ENCODE measurements at regions not wholly inside any gene's neighbourhood (a gene's known extent, or its start where the extent isn't known, plus 50 kb on each side); places are given as distances from the start of the nearest gene placed in this dataset.

DNA sequence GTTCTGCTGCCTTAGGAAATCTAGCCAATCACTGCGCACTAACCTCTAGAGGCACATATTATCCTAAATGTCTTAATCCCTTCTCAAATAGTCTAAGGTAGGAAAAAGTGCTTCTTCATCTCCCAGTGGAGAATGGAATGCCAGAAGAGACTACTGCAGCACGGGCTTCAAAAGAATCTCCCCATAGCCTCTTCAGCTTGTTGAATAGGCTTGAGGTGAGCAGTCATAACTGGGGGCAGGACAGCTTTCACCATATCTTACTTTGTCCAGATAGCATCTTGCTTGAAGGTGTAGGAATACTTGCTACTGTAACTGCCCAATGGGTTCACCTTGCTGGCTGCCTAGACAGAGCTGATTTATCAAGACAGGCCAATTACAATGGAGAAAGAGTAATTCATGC, 88.8 kb downstream of the MBL2 start:
- no peak for DNase-seq (ENCODE audit: low spot score)
- in situ Hi-C loops (cut with MboI; ENCODE audit: low sequenced_read_pairs, unreplicated experiment), result no loop called here
- TF ChIP-seq, protein P1, sequence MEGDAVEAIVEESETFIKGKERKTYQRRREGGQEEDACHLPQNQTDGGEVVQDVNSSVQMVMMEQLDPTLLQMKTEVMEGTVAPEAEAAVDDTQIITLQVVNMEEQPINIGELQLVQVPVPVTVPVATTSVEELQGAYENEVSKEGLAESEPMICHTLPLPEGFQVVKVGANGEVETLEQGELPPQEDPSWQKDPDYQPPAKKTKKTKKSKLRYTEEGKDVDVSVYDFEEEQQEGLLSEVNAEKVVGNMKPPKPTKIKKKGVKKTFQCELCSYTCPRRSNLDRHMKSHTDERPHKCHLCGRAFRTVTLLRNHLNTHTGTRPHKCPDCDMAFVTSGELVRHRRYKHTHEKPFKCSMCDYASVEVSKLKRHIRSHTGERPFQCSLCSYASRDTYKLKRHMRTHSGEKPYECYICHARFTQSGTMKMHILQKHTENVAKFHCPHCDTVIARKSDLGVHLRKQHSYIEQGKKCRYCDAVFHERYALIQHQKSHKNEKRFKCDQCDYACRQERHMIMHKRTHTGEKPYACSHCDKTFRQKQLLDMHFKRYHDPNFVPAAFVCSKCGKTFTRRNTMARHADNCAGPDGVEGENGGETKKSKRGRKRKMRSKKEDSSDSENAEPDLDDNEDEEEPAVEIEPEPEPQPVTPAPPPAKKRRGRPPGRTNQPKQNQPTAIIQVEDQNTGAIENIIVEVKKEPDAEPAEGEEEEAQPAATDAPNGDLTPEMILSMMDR (IDR thresholded peaks at IDR 0.05; ENCODE audit: borderline replicate concordance, control extremely low read depth, extremely low read depth, insufficient read depth, missing control alignments), result no peak

DNA sequence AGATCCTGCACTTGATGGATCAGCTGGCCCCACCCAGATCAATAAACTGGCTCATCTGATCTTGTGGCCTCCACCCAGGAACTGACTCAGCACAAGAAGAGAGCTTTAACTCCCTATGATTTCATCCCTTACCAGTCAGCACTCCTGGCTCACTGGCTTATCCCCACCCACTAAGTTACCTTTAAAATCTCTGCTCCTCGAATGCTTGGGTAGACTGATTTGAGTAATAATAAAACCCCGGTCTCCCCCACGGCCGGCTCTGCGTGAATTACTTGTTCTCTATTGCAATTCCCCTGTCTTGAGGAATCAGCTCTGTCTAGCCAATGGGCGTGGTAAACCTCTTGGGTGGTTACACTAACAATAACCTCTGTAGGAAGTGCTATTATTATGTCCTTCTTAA, 83.7 kb downstream of the MBL2 start:
- TF ChIP-seq, protein P1 (IDR thresholded peaks at IDR 0.05; ENCODE audit: borderline replicate concordance, control extremely low read depth, extremely low read depth, insufficient read depth, missing control alignments), result no peak
- DNase-seq (ENCODE audit: low spot score), result no peak
- in situ Hi-C loops (cut with MboI; ENCODE audit: low sequenced_read_pairs, unreplicated experiment), result no loop called here

DNA sequence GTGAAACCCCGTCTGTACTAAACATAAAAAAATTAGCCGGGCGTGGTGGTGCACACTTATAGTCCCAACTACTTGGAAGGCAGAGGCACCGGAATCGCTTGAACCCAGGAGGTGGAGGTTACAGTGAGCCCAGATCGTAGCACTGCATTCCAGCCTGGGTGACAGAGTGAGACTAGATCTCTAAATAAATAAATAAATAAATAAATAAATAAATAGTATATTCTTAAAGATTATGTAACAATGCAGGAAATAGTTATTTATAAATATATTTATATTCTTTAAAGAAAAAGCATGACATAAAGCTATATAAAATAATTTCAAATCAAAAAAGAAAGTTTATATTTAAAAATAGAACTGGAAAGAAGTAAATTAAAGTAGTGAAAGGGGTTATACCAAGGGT, 76.4 kb downstream of the MBL2 start:
- in situ Hi-C loops (cut with MboI; ENCODE audit: low sequenced_read_pairs, unreplicated experiment), result no loop called here
- no peak for DNase-seq (ENCODE audit: low spot score)
- TF ChIP-seq, protein P1 (IDR thresholded peaks at IDR 0.05; ENCODE audit: borderline replicate concordance, control extremely low read depth, extremely low read depth, insufficient read depth, missing control alignments), result no peak

DNA sequence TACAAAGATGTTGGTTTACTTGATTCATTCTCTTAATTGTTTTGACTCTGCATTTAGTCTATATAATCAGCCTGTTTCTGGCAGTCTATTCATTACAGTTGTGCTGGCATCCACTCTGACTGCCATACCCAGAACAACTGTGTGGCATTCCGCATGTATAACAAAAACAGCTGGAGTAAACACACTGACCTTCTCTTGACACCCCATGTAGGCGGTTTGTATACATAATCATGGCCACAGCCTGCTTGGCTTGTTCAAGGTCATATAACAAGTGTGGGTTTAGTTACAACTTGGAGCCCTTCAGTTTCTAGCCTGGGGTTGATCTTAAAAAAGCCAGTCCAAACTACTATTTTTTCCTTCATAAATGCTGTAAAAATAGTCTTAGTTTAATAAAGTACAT, 70.9 kb downstream of the MBL2 start:
- no peak for DNase-seq (ENCODE audit: low spot score)
- in situ Hi-C loops (cut with MboI; ENCODE audit: low sequenced_read_pairs, unreplicated experiment), result no loop called here
- TF ChIP-seq, protein P1 (IDR thresholded peaks at IDR 0.05; ENCODE audit: borderline replicate concordance, control extremely low read depth, extremely low read depth, insufficient read depth, missing control alignments), result no peak

DNA sequence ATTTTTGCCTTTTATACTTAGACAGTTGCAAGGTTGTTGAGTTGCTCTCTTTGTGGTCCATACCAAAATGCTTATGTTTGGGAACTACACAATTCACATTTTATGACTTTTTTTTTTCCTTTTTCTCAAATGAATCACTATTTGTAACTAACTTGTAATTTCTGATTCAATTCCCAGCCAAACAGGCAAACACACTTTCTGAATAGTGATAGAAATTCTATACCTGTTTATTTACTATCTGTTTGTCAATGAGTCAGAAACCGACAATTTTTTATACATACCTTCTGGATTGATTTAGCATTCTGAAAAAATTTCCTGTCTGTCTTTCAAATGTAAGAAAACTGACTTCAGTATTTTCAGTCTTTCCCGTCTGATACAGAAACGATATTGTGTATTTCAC, 69.1 kb downstream of the MBL2 start:
- TF ChIP-seq, protein P1 (IDR thresholded peaks at IDR 0.05; ENCODE audit: borderline replicate concordance, control extremely low read depth, extremely low read depth, insufficient read depth, missing control alignments), result no peak
- DNase-seq (ENCODE audit: low spot score), result no peak
- in situ Hi-C loops (cut with MboI; ENCODE audit: low sequenced_read_pairs, unreplicated experiment), result no loop called here

DNA sequence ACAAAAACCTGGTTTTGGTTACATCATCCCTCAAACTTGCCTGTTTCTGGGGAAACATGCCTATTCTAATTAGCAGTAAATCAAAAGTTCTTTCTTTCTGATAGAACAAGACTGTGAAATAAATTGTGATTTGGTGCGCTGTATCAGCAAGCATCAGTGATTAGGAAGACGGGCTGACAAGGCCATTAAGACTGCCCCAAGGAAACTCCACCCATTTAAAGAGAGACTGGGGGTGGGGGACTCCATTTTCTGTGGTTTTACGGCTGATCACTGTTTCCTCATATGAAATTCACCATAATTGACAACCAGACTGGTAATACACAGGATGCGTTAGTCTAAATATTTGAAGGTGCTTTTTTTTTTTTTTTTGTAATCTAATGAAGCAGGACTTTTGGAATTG, 68.7 kb downstream of the MBL2 start:
- in situ Hi-C loops (cut with MboI; ENCODE audit: low sequenced_read_pairs, unreplicated experiment), result no loop called here
- TF ChIP-seq, protein P1 (IDR thresholded peaks at IDR 0.05; ENCODE audit: borderline replicate concordance, control extremely low read depth, extremely low read depth, insufficient read depth, missing control alignments), result no peak
- DNase-seq (ENCODE audit: low spot score), result no peak
